ENCODE measurements at regions not wholly inside any gene's neighbourhood (a gene's known extent, or its start where the extent isn't known, plus 50 kb on each side); places are given as distances from the start of the nearest gene placed in this dataset.

DNA sequence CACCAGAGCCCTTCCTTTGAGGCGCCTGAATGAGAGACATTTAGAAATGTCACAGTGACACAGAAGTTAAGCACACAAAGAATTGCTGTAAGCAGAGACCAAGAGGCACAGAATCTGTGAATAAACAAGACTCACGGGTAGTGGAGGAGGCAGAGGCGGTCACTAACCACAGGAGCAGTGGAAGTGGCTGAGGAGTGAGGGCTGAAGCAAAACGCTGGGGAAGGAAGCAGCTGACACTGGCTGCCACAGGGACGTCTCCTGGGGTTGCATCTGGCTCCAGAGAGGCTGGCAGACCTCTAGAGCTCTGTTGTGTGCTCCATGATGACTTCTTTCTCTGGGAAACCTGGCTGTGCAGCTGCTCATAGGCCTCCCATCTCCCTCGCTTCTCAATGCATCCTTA, 65.0 kb upstream of the SLC2A12 start:
- no peak for TF ChIP-seq JUND (IDR thresholded peaks at IDR 0.05; ENCODE audit: low read depth)
- in situ Hi-C loops (cut with HindIII; ENCODE audit: low pct_unique_long_range_greater_than_20kb, low sequenced_read_pairs): no loop called here
- peak; percentile 13 to 82 for DNase-seq (ENCODE audit: low read depth in 1 of 2, low spot score in 1 of 2)

DNA sequence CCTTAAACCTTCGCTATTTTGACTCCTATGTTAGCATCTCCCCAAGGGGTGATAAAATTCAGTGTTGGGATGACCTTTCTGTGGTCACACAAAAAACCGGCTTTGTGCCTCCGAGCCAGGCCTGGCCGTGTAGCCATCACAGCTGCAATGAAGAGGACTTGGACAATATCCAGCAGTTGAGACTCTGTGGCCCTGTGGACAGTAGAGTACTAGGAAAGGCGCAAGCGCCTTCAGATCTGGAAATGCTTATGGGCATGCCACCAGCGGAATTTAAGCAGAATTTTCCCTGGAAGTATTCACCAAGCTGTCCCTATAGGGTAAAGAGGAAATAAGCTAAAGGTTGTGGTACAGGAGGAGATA, 63.3 kb upstream of the SLC2A12 start:
- no peak for TF ChIP-seq JUND (IDR thresholded peaks at IDR 0.05; ENCODE audit: low read depth)
- in situ Hi-C loops (cut with HindIII; ENCODE audit: low pct_unique_long_range_greater_than_20kb, low sequenced_read_pairs): no loop called here
- DNase-seq (ENCODE audit: low read depth in 1 of 2, low spot score in 1 of 2): peak in 1 of 2 experiments; percentile 25

DNA sequence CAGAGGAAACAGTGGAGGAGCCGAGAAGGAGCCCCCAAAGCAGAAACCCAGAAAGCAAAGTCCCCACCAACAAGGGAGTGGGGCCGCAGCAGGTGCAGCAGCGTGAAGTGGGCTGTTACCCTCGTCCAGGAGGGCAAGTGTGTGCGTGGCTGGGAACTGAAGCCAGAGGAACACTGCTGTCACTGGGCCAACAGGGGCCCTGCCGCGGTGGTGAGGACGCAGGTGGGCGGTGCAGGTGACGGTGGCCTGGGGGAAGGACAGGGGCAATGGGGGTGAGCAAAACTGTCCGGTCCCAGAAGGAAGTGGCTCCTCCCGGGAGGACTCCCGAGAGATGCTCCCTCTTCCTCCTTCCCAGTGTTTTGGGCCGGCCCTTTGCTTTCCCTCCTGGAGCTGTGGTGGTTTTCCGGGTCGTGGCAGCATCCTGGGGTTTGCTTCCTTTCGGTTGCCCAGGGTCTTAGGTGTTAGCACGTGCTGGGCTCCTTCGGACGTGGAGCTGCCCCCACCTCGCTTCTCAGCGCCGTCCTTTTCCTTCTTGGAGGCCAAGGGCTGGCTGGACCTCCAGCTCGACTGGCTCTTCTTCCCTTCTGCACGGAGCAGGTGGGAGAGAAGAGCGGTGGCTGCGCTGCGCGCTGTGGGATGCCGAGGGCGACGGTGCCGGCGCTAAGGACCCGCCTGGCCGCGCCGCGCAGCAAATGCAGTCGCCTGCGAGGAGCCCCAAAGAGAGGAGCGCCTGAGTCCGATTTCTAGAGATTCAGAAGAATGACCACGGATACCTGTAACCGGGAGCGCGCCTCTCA, 62.7 kb upstream of the SLC2A12 start:
- in situ Hi-C loops (cut with HindIII; ENCODE audit: low pct_unique_long_range_greater_than_20kb, low sequenced_read_pairs): no loop called here
- DNase-seq (ENCODE audit: low read depth in 1 of 2, low spot score in 1 of 2): no peak
- no peak for TF ChIP-seq JUND (IDR thresholded peaks at IDR 0.05; ENCODE audit: low read depth)

- in situ Hi-C loops (cut with HindIII; ENCODE audit: low pct_unique_long_range_greater_than_20kb, low sequenced_read_pairs): no loop called here
- no peak for TF ChIP-seq JUND (IDR thresholded peaks at IDR 0.05; ENCODE audit: low read depth)
- no peak for DNase-seq (ENCODE audit: low read depth in 1 of 2, low spot score in 1 of 2)
Measured at GRCh38 chr6:134114489-134114888, 62.1 kb upstream of the SLC2A12 start.

DNA sequence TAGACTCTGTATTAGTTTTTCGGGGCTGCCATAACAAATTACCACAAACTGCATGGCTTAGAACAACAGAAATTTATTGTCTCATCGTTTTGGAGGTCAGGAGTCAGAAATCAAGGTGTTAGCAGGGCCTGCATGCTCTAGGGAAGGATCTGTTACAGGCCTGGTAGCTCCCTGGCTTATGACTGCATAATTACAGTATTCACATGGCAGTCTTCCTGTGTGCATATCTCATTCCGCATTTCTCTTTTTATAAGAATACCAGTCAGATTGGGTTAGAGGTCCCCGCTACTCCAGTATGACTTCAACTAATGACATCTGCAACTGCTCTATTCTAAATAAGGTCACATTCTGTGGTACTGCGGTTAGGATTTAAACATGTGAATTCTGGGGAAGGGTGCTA, 59.3 kb upstream of the SLC2A12 start:
- in situ Hi-C loops (cut with HindIII; ENCODE audit: low pct_unique_long_range_greater_than_20kb, low sequenced_read_pairs): no loop called here
- no peak for DNase-seq (ENCODE audit: low read depth in 1 of 2, low spot score in 1 of 2)
- TF ChIP-seq JUND (IDR thresholded peaks at IDR 0.05; ENCODE audit: low read depth): no peak

- peak; percentile 33 to 73 for DNase-seq (ENCODE audit: low read depth in 1 of 2, low spot score in 1 of 2)
- in situ Hi-C loops (cut with HindIII; ENCODE audit: low pct_unique_long_range_greater_than_20kb, low sequenced_read_pairs): no loop called here
- no peak for TF ChIP-seq JUND (IDR thresholded peaks at IDR 0.05; ENCODE audit: low read depth)
Measured at GRCh38 chr6:134111062-134111677, 58.7 kb upstream of the SLC2A12 start.

GRCh38 chr6:134106702-134107101, 54.3 kb upstream of the SLC2A12 start:
- no peak for DNase-seq (ENCODE audit: low read depth in 1 of 2, low spot score in 1 of 2)
- TF ChIP-seq JUND (IDR thresholded peaks at IDR 0.05; ENCODE audit: low read depth): no peak
- in situ Hi-C loops (cut with HindIII; ENCODE audit: low pct_unique_long_range_greater_than_20kb, low sequenced_read_pairs): no loop called here

GRCh38 chr6:134105940-134106339, 53.5 kb upstream of the SLC2A12 start:
- no peak for TF ChIP-seq JUND (IDR thresholded peaks at IDR 0.05; ENCODE audit: low read depth)
- in situ Hi-C loops (cut with HindIII; ENCODE audit: low pct_unique_long_range_greater_than_20kb, low sequenced_read_pairs): no loop called here
- DNase-seq (ENCODE audit: low read depth in 1 of 2, low spot score in 1 of 2): peak in 1 of 2 experiments; percentile 43

DNA sequence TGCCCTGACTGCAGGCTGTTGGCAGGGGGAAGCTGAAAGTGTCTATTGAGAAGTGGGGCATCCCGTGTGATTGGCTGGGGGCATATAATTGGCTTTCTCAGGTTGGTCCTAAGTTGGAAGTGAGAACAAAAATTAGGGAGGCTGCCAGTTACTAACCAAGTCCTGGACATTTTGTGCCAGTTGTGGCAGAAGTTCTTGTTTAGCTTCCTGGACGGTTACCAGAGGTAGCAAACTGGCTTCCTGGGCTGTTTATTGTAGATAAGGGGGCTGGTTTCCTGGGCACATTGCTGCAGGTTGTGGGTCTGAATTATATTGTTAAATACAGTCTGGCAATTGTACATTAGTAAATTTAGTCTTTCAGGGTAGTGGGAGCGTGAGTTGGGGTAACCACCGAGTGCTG, 50.6 kb upstream of the SLC2A12 start:
- DNase-seq (ENCODE audit: low read depth in 1 of 2, low spot score in 1 of 2): no peak
- in situ Hi-C loops (cut with HindIII; ENCODE audit: low pct_unique_long_range_greater_than_20kb, low sequenced_read_pairs): no loop called here
- TF ChIP-seq JUND (IDR thresholded peaks at IDR 0.05; ENCODE audit: low read depth): no peak

All from T47D (cell line).